ENCODE measurements at regions not wholly inside any gene's neighbourhood (a gene's known extent, or its start where the extent isn't known, plus 50 kb on each side); places are given as distances from the start of the nearest gene placed in this dataset.
"Not testable (repeated sequence)": the region's sequence is repeated elsewhere in the genome, so short reads cannot be mapped to it uniquely, and the experiment has no call there.

DNA sequence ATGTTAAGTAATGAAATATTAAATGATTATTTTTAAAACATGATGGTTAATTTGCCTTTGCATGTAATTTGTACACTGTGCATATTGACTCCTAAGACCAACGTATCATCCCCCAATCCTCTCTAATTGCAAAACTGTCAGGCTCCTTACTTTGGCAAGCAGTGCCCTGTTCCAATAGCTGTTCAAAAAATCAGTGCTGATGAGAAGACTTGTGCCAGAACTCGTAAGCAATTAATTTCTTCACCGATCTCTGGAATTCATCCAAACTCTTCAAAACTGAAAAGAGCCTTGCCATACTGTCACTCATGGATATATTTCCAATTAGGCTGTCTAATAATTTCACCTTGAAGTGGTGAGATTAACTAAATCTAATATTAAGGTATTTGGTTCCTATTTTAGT, 493.9 kb upstream of the NDST4 start:
- POLR2A ChIA-PET, result no interaction called here
- H3K9me3 ChIP-seq (ENCODE audit: low read length), result no peaks in the 10 kb centered on the region
- no peak overlapping the region for H3K27ac ChIP-seq (ENCODE audit: low read depth, low read length)
- Mint-ChIP-seq H3K4me3 (no peak overlapping the region), H3K9me3 (peaks cover 0 to 7% (median 0%) of the 10 kb centered on the region in 5 donors), H3K36me3 (no peaks in the 10 kb centered on the region), H3K27ac (no peak overlapping the region), H3K4me1 (no peaks in the 10 kb centered on the region), H3K27me3 (no peaks in the 10 kb centered on the region)
- DNase-seq, result no peak
- H3K4me1 ChIP-seq (ENCODE audit: insufficient read depth, low read length), result no peaks in the 10 kb centered on the region
- no peaks in the 10 kb centered on the region for H3K27me3 ChIP-seq (ENCODE audit: insufficient read depth, low read length, poor library complexity, severe bottlenecking)
- H3K36me3 ChIP-seq (ENCODE audit: insufficient read depth, low read length), result no peaks in the 10 kb centered on the region
- CTCF ChIA-PET, result interaction anchor here (1.2 kb wide), 1 partner anchor 8 kb away, joined by 4 read pairs; no protein-coding TSS in a partner anchor
- H3K4me3 ChIP-seq (ENCODE audit: low read length), result no peak overlapping the region

DNA sequence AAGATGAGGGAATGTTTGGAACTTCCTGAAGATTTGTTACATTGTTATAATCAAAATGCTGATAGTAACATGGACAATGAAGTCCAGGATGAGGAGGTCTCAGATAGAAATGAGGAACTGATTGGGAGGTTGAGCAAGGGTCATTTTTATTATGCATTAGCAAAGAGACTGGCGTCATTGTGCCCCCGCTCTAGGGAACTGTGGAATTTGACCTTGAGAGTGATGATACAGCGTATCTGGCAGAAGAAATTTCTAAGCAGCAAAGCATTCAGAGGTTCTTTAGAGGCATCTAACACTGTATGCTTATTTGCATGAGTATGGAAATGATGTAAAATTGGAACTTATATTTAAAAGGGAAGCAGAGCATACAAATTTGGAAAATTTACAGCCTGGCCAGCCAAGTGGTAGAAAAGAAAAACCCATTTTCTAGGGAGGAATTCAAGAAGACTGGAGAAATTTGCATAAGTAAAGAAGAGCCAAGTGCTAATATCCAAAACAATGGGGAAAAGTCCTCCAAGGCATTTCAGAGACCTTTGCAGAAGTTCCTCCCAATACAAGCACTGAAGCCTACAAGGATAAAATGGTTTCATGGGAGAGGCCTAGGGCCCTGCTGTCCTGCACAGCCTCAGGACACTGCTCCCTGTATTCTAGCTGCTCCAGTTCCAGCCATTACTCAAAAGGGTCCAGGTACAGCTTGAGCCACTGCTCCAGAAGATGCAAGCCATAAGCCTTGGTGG, 483.0 kb upstream of the NDST4 start:
- CTCF ChIA-PET, result no interaction called here
- H3K36me3 Mint-ChIP-seq, result no peaks in the 10 kb centered on the region
- H3K9me3 Mint-ChIP-seq, result peaks cover 0 to 12% (median 3%) of the 10 kb centered on the region in 5 donors
- no peaks in the 10 kb centered on the region for H3K4me1 Mint-ChIP-seq
- no peaks in the 10 kb centered on the region for H3K27me3 Mint-ChIP-seq
- no peaks in the 10 kb centered on the region for H3K36me3 ChIP-seq (ENCODE audit: insufficient read depth, low read length)
- no peak overlapping the region for H3K27ac ChIP-seq (ENCODE audit: low read depth, low read length)
- no peak for DNase-seq
- no peaks in the 10 kb centered on the region for H3K9me3 ChIP-seq (ENCODE audit: low read length)
- H3K4me3 ChIP-seq (ENCODE audit: low read length), result no peak overlapping the region
- H3K27ac Mint-ChIP-seq, result no peak overlapping the region
- no peak overlapping the region for H3K4me3 Mint-ChIP-seq
- no peaks in the 10 kb centered on the region for H3K4me1 ChIP-seq (ENCODE audit: insufficient read depth, low read length)
- POLR2A ChIA-PET, result no interaction called here
- H3K27me3 ChIP-seq (ENCODE audit: insufficient read depth, low read length, poor library complexity, severe bottlenecking), result no peaks in the 10 kb centered on the region

DNA sequence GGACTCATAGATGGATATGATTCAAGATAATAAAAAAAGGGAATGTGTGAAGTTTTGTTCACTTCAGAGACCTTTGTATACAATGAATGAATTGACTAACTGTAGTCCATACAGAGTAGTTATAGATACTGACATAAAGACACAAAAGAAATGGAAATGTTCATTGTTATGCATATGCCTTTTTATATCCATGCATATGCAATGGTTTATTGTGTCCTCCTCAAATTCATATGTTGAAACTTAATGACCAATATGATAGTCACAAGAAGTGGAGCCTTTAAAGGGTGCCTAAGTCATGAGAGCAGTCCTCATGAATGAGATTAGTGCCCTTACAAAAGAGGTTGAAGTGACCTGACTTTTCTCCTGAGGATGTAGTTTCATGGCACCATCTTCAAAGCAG, 467.5 kb upstream of the NDST4 start:
- Histone ChIP-seq H3K27me3 (ENCODE audit: insufficient read depth, low read length, poor library complexity, severe bottlenecking) (no peaks in the 10 kb centered on the region), H3K4me3 (ENCODE audit: low read length) (no peak overlapping the region), H3K27ac (ENCODE audit: low read depth, low read length) (no peak overlapping the region), H3K36me3 (ENCODE audit: insufficient read depth, low read length) (no peaks in the 10 kb centered on the region), H3K4me1 (ENCODE audit: insufficient read depth, low read length) (no peaks in the 10 kb centered on the region), H3K9me3 (ENCODE audit: low read length) (no peaks in the 10 kb centered on the region)
- Mint-ChIP-seq H3K27ac (no peak overlapping the region), H3K27me3 (no peaks in the 10 kb centered on the region), H3K4me3 (no peak overlapping the region), H3K4me1 (no peaks in the 10 kb centered on the region), H3K9me3 (peaks cover 0 to 4% (median 0%) of the 10 kb centered on the region in 5 donors), H3K36me3 (no peaks in the 10 kb centered on the region)
- no peak for DNase-seq
- CTCF ChIA-PET, result no interaction called here
- POLR2A ChIA-PET, result no interaction called here

DNA sequence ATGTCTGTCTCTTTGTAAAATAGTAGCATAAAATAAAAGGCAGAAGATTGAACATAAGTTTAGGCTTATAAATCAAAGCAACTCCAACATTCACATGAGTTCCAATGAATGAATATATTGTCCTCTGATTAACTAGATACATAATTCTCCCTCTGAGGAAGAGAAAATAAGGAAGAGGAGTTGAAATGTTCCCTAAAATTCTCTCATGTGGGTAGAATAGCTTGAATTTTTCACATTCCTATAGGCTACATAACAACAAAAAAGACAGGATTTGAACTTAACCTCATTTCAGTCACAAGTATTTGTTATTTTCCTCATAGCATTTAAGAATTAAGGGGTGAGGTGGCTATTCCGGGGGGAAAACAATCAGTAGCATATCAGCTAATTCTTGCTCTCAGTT, 462.4 kb upstream of the NDST4 start:
- no peak overlapping the region for H3K4me3 Mint-ChIP-seq
- H3K27ac ChIP-seq (ENCODE audit: low read depth, low read length), result no peak overlapping the region
- peaks cover 0 to 13% (median 7%) of the 10 kb centered on the region in 5 donors for H3K9me3 Mint-ChIP-seq
- no peak overlapping the region for H3K4me3 ChIP-seq (ENCODE audit: low read length)
- no peaks in the 10 kb centered on the region for H3K4me1 ChIP-seq (ENCODE audit: insufficient read depth, low read length)
- no peak overlapping the region for H3K27ac Mint-ChIP-seq
- no peaks in the 10 kb centered on the region for H3K27me3 Mint-ChIP-seq
- no peaks in the 10 kb centered on the region for H3K36me3 Mint-ChIP-seq
- ChIA-PET CTCF (no interaction called here), POLR2A (no interaction called here)
- DNase-seq, result no peak
- H3K27me3 ChIP-seq (ENCODE audit: insufficient read depth, low read length, poor library complexity, severe bottlenecking), result no peaks in the 10 kb centered on the region
- no peaks in the 10 kb centered on the region for H3K4me1 Mint-ChIP-seq
- H3K36me3 ChIP-seq (ENCODE audit: insufficient read depth, low read length), result no peaks in the 10 kb centered on the region
- H3K9me3 ChIP-seq (ENCODE audit: low read length), result no peaks in the 10 kb centered on the region

DNA sequence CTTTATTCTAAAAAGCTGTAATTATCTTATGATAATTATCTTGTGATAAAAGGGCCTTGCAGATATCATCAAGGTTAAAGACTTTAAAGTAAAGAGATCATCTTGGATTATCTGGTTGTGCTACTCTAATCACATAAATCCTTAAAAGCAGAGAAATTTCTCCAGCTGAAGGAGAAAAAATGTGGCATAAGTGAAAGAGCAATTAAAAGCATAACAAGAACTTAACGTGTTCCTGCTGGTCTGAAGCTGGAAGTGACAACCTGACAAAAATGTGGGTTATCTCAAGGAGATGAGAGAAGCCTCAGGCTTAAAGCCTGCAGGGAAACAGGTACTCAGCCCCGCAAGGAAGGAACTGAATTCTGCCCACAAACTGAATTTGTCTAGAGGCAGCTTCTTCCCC, 449.1 kb upstream of the NDST4 start:
- POLR2A ChIA-PET, result no interaction called here
- CTCF ChIA-PET, result no interaction called here
- Histone ChIP-seq H3K4me3 (ENCODE audit: low read length) (no peak overlapping the region), H3K9me3 (ENCODE audit: low read length) (no peaks in the 10 kb centered on the region), H3K36me3 (ENCODE audit: insufficient read depth, low read length) (no peaks in the 10 kb centered on the region), H3K4me1 (ENCODE audit: insufficient read depth, low read length) (no peaks in the 10 kb centered on the region), H3K27ac (ENCODE audit: low read depth, low read length) (no peak overlapping the region), H3K27me3 (ENCODE audit: insufficient read depth, low read length, poor library complexity, severe bottlenecking) (no peaks in the 10 kb centered on the region)
- H3K27ac Mint-ChIP-seq, result no peak overlapping the region
- H3K36me3 Mint-ChIP-seq, result no peaks in the 10 kb centered on the region
- no peaks in the 10 kb centered on the region for H3K4me1 Mint-ChIP-seq
- H3K4me3 Mint-ChIP-seq, result no peak overlapping the region
- no peak for DNase-seq
- peaks cover 0 to 13% (median 0%) of the 10 kb centered on the region in 5 donors for H3K9me3 Mint-ChIP-seq
- H3K27me3 Mint-ChIP-seq, result no peaks in the 10 kb centered on the region

DNA sequence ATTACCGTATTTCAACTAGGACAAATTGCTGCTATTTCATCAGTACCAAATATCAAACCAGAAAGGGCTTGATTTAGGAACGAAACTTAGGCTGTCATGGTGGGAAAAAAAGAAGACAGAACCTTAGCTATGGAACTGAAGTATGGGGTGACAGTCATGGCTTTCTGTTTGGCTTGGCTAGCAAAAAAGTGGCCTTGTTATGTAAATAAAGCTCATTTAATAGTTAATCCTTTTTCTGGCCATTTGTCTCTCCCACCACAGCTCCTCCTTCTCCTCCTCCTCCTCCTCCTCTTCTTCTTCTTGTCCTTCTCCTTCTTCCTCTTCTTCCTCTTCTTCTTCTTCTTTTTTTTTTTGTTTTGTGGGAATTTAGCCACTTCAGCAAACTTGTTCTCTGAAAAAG, 434.7 kb upstream of the NDST4 start:
- no peaks in the 10 kb centered on the region for H3K9me3 ChIP-seq (ENCODE audit: low read length)
- H3K27ac ChIP-seq (ENCODE audit: low read depth, low read length), result no peak overlapping the region
- no peak for DNase-seq
- Mint-ChIP-seq H3K9me3 (peaks cover 0 to 3% (median 0%) of the 10 kb centered on the region in 5 donors), H3K27me3 (peaks cover 0 to 1% of the 10 kb centered on the region in 2 donors), H3K4me1 (no peaks in the 10 kb centered on the region), H3K36me3 (no peaks in the 10 kb centered on the region), H3K4me3 (no peak overlapping the region), H3K27ac (no peak overlapping the region)
- H3K36me3 ChIP-seq (ENCODE audit: insufficient read depth, low read length), result no peaks in the 10 kb centered on the region
- ChIA-PET POLR2A (no interaction called here), CTCF (no interaction called here)
- H3K4me3 ChIP-seq (ENCODE audit: low read length), result no peak overlapping the region
- H3K4me1 ChIP-seq (ENCODE audit: insufficient read depth, low read length), result no peaks in the 10 kb centered on the region
- no peaks in the 10 kb centered on the region for H3K27me3 ChIP-seq (ENCODE audit: insufficient read depth, low read length, poor library complexity, severe bottlenecking)

DNA sequence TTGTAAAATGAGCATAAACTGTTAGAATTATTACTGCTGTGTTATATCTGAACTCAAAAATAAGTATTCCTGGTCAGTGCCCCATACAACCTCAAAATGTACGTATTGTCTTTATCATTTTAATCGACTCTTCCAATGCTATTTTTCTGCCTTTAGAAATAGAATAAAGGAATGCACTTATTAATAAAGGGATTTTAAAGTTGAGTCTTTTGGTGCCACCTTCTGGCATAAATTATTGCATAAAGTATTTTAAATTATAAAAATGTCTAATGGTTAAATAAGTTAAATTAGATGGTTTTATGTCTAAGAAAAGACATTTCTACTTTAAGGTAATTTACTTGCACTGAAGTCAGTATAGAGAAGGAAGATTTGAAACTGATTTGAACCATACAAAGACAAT, 424.0 kb upstream of the NDST4 start:
- H3K4me3 ChIP-seq (ENCODE audit: low read length), result no peak overlapping the region
- Mint-ChIP-seq H3K27ac (no peak overlapping the region), H3K4me1 (no peaks in the 10 kb centered on the region), H3K27me3 (no peaks in the 10 kb centered on the region), H3K36me3 (no peaks in the 10 kb centered on the region), H3K4me3 (no peak overlapping the region), H3K9me3 (peaks cover 0 to 9% (median 0%) of the 10 kb centered on the region in 5 donors)
- no peaks in the 10 kb centered on the region for H3K4me1 ChIP-seq (ENCODE audit: insufficient read depth, low read length)
- CTCF ChIA-PET, result no interaction called here
- POLR2A ChIA-PET, result no interaction called here
- no peak for DNase-seq
- H3K27ac ChIP-seq (ENCODE audit: low read depth, low read length), result no peak overlapping the region
- H3K9me3 ChIP-seq (ENCODE audit: low read length), result no peaks in the 10 kb centered on the region
- H3K27me3 ChIP-seq (ENCODE audit: insufficient read depth, low read length, poor library complexity, severe bottlenecking), result no peaks in the 10 kb centered on the region
- no peaks in the 10 kb centered on the region for H3K36me3 ChIP-seq (ENCODE audit: insufficient read depth, low read length)

DNA sequence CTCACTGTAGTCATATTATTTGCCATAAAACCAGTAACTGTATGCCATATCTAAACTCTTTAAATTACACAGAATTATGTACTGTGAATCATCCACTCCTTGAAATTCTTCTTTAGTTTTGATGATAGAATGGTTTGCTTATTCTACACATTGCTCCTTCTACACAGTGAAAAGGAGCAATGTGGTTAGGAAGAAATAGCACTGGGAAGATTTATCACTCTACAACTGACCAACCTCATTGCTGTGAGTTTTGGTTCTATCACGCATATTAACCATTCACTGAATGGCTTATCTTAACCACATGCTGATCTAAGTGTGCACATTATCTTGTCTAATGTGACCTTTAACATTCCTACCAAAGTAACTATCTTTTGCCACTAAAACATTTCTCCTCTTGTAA, 415.7 kb upstream of the NDST4 start:
- Histone ChIP-seq H3K36me3 (ENCODE audit: insufficient read depth, low read length) (no peaks in the 10 kb centered on the region), H3K27me3 (ENCODE audit: insufficient read depth, low read length, poor library complexity, severe bottlenecking) (no peaks in the 10 kb centered on the region), H3K27ac (ENCODE audit: low read depth, low read length) (no peak overlapping the region), H3K4me3 (ENCODE audit: low read length) (no peak overlapping the region), H3K9me3 (ENCODE audit: low read length) (no peaks in the 10 kb centered on the region), H3K4me1 (ENCODE audit: insufficient read depth, low read length) (no peaks in the 10 kb centered on the region)
- Mint-ChIP-seq H3K36me3 (no peaks in the 10 kb centered on the region), H3K27ac (no peak overlapping the region), H3K9me3 (no peaks in the 10 kb centered on the region), H3K4me3 (no peak overlapping the region), H3K4me1 (no peaks in the 10 kb centered on the region), H3K27me3 (no peaks in the 10 kb centered on the region)
- ChIA-PET CTCF (no interaction called here), POLR2A (no interaction called here)
- no peak for DNase-seq

DNA sequence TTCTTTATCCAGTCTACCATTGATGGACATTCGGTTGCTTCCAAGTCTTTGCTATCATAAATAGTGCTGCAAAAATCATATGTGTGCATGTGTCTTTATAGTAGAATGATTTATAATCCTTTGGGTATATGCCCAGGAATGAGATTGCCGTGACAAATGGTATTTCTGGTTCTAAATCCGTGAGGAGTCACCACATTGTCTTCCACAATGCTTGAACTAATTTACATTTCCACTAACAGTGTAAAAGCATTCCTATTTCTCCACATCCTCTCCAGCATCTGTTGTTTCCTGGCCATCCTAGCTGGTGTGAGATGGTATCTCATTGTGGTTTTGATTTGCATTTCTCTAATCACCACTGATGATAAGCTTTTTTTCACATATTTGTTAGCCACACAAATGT, 406.1 kb upstream of the NDST4 start:
- H3K36me3 ChIP-seq (ENCODE audit: insufficient read depth, low read length); H3K4me3 Mint-ChIP-seq; H3K4me3 ChIP-seq (ENCODE audit: low read length); DNase-seq; H3K9me3 ChIP-seq (ENCODE audit: low read length); H3K27ac ChIP-seq (ENCODE audit: low read depth, low read length); CTCF ChIA-PET; H3K4me1 Mint-ChIP-seq; H3K36me3 Mint-ChIP-seq; POLR2A ChIA-PET; H3K4me1 ChIP-seq (ENCODE audit: insufficient read depth, low read length); H3K27ac Mint-ChIP-seq; H3K27me3 Mint-ChIP-seq; H3K27me3 ChIP-seq (ENCODE audit: insufficient read depth, low read length, poor library complexity, severe bottlenecking): not testable (repeated sequence)
- H3K9me3 Mint-ChIP-seq, result peaks cover 0 to 15% (median 5%) of the 10 kb centered on the region in 5 donors
